CD4-positive, alpha-beta T cell treated with Interferon gamma for 1 hour (primary cell): ENCODE measurements at regions not wholly inside any gene's neighbourhood (a gene's known extent, or its start where the extent isn't known, plus 50 kb on each side); places are given as distances from the start of the nearest gene placed in this dataset.

Experiments
- DNase-seq: peaks from one replicate; pipeline ENCODE4 v3.0.0-alpha.2; 2020

GRCh38 chr11:15625691-15626090 lies 511.0 kb downstream of the INSC start:
- no peak for DNase-seq

DNA sequence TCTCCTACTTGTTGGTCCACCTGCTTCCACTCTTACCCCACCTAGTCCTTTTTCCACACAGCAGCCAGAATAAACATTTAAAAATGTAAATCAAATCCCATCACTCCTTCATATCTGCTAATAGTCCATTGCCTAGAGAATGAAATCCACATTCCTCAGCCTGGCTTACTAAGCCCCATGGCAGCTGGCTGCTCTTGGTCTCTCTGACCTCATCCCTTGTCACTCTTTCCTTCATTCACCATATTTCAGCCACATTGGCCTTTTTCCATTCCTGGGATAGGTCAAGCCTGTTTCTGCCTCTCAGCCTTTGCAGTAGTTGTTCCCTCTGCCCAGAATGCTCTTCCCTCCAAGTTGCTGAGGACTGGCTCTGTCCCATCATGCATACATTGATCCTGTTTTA lies 512.8 kb downstream of the INSC start:
- DNase-seq, result no peak

GRCh38 chr11:15629690-15630321 lies 515.1 kb downstream of the INSC start:
- DNase-seq, result no peak

GRCh38 chr11:15630896-15631295 lies 516.2 kb downstream of the INSC start:
- no peak for DNase-seq

GRCh38 chr11:15635521-15635920 lies 520.8 kb downstream of the INSC start:
- DNase-seq, result no peak

GRCh38 chr11:15636521-15637089 lies 521.9 kb downstream of the INSC start:
- peak; percentile 11 for DNase-seq

DNA sequence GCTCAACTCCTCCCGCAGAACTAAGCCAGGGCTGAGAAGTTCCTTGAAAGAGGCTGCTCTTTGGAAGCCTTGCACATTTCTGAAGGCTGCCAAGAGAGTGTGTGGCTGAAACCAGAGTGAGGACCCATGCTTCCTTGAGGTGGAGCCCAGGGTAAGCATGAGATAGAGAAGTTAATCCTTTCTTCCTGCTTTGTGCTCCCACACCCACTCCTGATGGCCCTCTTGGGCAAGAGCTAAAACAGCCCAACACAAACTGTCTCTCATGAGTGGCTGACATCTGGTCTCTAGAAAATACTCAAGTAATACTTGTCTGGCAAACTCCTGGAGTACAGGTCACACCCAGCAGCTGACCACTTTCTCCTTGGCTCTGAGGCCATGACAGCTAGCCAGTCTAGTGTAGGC lies 523.7 kb downstream of the INSC start:
- no peak for DNase-seq

GRCh38 chr11:15640318-15640717 lies 525.6 kb downstream of the INSC start:
- no peak for DNase-seq

DNA sequence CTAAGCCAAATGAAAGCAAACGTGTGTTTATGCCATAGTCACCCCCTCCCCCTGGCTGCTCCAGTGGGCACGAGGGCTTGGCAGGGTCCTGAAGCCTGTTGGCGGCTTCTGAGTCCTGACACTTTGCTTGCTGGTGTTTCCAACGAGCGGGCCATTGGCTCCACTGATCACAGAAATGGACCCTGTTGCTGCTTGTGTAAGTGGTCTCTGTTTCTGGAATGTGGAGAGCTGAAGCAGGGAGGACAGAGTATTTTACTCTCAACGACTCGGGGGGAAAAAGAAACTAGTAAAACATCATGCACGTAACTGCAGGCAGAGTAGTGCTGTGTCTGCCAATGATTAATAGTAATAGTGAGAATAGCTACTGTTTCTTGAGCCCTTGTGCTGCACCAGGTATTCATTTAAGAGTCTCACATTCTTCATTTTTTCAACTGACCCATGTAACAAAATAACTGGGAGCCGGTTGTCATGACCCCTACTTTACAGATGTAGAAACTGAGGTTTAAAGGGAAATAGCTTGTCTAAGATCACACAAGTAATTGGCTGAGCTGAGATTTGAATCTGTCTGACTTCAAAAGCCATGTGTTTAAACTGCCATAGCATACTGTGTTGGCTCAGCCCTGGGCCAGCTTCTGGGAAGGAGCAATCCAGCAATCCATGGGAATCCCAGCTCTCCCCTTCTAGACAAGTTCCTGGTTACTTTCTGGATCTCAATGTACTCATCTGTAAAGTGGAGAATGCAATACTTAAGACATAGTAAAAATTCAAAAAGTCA lies 526.7 kb downstream of the INSC start:
- DNase-seq, result no peak

- no peak for DNase-seq
These were observed 530.5 kb downstream of the INSC start for GRCh38 chr11:15645201-15645600.

DNA sequence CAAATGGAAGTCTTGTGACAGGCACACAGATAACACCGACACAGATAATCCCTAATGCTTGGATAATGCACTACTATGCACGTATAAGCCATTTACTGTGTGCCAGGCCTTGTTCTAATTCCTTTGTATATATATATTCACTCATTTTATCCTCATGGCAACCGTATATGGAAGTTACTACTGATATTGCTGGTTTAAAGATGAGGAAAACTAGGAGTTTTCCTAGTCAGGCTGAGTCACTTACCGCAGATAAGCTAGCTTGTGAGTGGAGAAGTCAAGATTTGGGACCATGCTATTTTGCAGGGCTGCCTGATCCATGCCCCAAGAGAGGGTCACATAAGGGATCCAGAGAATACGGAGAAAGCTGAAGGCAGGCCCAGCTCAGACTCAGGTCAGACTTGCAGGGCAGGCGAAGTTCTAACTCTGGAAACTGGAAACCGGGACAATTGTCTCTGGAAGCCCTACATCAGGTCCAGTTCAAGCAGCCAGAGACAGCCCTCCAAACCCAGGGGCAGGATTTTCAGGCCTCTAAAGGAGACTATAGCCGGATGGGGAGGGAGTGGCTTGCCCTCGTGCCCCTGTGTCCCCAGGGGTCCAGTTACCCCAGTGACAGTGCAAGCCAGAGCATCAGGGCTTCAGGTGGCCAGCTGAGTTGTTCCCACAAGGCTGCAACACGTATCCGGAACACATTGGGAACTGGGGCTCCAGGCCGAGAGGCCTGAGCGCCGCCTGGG lies 534.8 kb downstream of the INSC start:
- no peak for DNase-seq

DNA sequence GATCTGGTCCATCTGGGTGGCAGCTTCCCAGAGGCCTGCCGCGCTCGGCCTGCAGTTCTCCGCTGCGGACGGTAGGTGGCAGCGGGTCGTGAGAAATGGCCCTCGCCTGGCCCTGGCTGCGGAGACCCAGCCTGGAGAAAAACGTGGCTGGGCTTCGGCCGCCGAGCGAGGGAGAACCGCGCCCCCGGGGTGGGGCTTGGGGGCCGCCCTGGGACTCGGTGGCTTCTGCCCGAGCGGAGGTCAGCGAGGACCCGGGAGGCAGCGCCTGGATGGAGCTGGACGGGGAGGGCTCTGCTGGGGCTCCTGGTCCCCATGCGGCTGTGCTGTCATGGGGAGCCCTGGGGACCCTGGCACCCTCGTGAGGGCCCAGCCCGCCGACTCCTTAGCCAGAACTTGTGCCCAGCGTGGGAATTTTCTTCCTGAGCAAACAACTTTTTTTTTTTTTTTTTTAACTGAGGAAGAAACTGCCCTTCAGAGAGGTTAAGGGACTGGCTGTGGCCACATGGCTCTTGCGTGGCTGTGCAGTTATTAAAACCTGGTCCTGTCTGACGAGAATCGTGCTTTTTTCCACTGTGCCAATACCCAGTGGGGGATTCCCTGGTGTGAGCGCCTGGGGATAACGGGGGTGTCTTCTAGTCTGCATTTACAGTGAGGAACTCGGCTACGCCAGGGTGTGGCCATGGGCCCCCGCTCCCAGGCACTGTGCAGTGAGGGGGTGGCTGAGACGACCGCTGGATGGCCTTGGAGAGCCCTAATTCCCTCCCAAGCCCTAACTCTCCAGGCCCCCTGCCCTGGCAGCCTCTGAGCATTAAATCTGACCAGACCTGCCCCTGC lies 535.6 kb downstream of the INSC start:
- peak; percentile 65 for DNase-seq

DNA sequence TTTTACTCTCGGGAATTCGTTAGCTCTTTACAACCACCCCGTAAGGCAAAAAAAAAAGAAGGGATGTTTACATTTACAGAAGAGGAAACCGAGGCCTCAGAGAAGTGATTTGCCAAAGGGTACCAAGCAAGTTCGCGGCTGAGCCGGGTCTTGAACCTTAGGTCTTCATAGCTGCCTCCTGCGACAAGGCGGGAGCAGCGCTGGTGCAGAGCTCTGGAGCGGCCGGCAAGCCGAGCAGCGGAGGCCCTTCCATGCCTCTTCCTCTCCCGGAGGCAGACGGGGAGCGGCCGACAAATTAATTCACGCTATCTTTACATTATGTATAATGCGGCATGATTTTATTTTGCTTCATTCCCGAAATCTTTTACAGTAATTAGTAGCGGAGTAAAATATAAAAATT lies 536.3 kb downstream of the INSC start:
- DNase-seq, result no peak

- no peak for DNase-seq
These were observed 537.1 kb downstream of the INSC start for GRCh38 chr11:15651816-15652215.

DNA sequence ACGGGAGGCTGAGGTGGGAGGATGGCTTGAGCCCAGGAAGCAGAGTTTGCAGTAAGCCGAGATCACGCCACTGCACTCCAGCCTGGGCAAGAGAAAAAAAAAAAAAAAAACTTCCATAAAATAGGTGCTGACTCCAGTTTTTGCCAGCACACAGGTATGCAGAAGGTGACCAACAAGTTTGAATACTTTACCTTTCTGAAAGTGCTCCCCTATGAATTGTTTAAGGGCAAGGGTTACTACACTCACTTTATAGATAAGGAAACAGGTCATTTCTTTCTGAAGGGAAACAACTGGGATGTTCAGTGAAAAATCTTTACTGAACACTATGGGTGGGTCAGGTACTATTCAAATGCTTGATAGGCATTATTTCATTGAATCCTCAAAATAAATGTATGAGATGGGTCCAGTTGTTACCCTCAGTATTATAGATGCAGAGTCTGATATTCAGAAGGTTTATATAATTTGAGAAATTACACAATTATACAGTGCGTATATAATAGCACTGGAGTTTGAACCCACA lies 538.5 kb downstream of the INSC start:
- DNase-seq, result no peak

- no peak for DNase-seq
These were observed 539.7 kb downstream of the INSC start for GRCh38 chr11:15654451-15654850.

DNA sequence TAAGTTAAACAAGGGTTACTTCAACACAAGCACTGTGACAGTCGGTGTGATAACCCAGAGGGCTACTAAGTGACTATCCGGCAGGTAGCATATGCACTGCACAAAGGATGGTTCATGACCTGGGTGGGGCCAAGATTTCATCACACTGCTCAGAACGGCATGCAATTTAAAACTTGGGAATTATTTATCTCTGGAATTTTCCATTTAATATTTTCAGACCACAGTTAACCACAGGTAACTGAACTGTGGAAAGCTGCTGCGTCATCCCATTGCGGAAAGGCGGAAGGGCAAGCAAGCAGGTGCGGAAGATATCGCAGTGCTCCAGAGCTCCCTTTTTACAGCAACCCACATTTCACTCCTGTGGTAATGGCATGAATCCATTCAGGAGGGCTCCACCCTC lies 540.8 kb downstream of the INSC start:
- DNase-seq, result no peak

GRCh38 chr11:15657264-15657663 lies 542.5 kb downstream of the INSC start:
- no peak for DNase-seq

DNA sequence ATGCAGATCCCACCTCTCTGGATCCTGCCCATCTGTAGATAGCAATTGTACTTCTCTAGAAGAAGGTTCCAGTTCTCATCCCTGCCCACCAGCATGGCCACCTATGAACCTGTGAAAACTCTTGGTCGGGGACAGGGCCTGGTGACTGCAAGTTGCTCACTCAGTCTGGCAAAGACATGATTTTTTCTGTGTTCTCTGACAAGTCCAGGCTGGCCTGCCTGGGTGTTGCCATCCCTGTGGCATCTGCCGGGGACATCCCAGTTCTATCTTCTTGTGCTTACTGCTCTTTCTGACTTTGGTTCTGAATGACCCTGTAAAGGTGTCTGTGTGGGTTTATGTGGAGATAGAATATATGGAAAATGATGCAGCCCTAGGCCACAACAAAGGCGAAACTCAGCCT lies 545.8 kb downstream of the INSC start:
- no peak for DNase-seq

DNA sequence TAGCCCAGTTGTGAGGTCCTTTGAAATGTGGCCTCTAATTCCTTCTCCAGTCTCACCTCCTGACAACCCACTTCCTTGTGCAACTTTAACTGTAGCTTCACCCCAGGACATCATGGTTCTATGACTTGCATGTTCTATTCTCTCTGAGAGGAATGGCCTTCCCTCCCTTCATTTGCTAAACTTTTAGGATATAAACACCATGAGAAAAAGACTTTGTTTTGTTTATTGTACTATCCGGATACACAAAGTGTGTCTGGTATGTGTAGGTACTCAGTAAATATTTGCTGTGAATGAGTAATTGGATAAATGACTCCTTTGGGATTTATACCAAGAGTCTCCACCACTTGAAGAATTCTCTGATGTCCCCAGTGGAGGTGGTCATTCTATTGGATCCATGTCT lies 547.6 kb downstream of the INSC start:
- DNase-seq, result no peak

DNA sequence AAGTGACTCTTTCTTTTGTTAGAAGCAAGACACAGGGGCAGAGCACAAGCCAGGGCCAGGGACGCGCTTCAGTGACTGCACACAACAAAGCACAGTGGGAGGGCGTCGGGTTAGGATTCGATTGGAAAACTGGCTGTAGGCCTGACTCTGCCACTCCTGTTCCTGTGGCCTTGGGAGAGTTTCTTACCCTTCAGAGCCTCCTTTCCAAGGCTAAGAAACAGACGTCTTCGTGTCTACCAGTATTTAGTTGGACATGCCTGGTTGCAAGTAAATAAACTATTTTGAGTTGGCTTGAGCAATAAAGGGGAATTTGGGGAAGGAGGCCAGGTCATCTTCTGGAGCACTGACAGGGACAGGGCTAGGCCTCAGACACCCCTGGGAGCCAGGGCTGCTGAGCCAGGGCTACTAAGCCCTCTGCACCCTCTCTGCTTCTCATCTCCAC lies 549.1 kb downstream of the INSC start:
- DNase-seq, result no peak

DNA sequence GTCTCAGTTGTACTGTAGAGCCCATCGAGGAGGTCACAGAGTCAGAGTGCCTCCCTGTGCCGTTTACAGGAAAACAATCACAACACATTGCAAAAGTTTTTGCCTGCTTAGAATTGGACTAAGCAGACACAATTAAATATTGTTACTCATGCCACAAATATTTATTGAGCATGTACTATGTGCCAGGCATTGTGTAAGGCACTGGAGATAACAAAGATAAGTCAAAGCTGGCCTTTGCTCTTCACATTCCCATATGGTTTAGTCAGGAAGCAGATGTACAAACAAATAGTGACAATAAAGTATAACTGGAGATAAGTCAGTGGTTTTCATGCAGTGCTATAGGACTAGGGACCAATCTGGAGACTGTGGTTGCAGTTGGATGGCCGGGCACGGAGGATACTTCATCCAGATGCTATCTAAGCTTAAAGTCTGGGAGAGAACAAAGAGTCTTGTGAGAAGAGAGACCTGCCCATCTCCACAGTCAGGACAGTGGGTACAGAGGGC lies 550.7 kb downstream of the INSC start:
- DNase-seq, result no peak
